Stimulated activated naive CD4-positive, alpha-beta T cell treated with Interleukin-2 at 50 U/mL for 16 hours (primary cell): ENCODE measurements at regions not wholly inside any gene's neighbourhood (a gene's known extent, or its start where the extent isn't known, plus 50 kb on each side); places are given as distances from the start of the nearest gene placed in this dataset.
"Not testable (repeated sequence)": the region's sequence is repeated elsewhere in the genome, so short reads cannot be mapped to it uniquely, and the experiment has no call there.

Source experiments
- DNase-seq: peaks from one replicate; lab custom pipeline; 2025; lab: John Stamatoyannopoulos, UW

DNA sequence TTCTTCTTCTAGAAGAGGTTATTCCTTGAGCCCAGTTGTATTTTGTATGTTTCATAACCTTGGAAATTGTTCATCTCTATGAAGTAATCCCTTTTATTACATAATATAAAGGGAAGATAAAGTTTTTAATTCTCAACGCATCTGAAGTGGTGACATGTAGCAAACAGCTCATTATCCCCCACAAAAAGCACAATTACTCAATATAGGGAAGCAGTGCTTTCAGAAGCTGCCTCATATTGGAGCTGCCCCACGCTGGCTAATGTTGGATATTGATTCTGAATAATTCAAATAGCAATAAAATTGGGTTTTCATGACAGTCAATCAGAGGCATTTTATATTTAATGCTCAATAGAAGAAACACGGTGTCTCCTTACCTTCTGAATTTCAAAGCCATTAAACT is 604.3 kb upstream of the RBFOX1 start:
- no peak for DNase-seq

DNA sequence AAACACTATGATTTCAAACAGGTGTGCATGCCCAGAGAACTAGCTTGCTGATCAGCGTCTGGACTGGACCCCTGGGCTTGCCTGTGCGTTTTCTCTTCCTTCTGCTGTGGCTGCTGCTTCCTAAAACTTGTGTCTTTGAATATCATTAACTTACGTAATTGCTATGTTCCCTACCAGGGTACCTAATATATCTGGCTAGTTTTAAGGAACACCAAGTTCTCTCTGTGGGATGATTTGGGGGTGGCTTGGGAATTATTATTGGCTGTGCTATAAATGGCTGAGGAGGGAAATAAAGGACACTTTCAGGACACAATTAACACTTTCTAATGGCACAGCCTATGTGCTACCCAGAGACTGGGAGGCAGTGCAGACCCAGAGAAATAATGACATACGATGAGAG is 606.0 kb upstream of the RBFOX1 start:
- no peak for DNase-seq

DNA sequence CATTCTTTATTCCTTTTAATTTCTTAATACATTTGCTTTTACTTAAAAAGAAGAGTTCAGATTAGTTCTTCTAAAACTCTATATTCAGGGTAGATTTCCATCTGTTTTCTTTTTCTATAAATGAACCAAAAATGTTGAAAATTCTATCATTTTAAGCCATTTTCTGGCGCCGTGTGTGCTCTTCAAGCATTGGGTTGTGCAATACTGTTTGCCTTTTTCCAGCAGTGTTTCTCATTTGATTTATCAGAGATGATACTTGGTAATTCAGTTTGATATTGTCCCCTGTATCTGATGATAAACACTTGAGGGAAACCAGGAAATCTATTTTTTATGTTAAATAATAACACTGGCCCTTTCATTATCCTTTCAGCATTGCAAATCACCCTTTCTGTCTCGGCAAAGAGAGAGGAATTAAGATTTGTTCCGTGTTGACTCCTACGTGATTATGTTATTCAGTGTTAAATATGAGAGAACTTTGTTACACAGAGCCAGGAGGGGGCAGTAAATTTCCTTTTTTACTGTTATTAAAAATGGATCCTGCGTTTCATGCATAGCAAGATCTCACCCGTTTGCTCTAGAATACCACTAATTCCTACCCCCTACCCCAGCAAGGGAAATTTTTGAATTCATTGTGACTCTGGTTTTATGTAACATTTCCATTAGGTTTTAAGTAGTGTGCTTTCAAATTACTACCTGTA is 606.9 kb upstream of the RBFOX1 start:
- DNase-seq: no peak

DNA sequence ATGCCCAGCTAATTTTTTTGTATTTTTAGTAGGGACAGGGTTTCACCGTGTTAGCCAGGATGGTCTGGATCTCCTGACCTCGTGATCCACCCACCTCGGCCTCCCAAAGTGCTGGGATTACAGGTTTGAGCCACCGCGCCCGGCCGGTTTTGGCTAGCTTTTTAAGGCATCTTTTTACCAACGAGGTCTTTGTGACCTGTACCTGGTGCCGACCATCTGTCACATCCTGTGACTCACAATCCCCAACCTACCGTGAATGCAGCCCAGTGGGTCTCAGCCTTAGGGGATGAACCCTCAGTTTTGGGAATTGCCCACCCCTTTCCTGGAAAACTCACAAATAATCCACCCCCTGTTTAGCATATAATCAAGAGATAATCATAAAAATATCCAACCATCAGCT is 607.4 kb upstream of the RBFOX1 start:
- DNase-seq: not testable (repeated sequence)

DNA sequence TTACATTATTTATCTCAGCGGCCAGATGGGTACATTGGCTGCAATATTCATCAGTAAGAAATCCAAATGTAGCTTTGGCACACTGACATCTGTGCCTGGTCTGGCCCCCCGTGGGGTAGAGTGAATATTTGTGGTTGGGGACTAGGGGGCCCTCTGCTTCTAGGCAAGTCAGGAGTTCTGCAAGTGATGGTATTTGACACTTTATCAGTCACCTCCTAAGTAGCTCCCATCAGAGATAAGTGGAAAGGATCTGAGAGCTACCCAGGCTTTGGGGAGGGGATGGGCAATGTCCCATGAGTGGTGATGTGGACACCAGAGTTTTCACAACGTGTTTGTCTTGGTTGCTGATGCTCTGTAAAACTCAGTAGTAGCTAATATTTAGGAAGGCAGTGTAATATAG is 609.9 kb upstream of the RBFOX1 start:
- no peak for DNase-seq

DNA sequence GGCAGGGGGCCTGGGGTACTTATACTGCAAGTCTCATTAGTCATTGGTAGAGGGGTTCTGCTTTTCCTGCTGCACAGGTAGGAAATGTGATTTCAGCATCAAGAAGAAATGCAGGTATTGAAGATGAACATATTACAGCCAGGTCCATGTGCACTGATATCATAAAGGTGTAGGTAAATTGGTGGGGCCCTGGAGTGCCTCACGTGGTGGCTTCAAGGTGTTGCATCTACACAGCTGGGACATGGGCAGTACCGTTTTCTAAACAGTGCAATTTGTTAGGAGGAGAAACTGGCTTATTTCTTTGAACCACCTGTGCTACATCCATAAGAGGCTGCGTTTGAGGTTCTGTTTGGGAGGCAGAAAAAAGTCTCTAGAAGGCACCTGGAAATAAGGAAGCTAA is 618.1 kb upstream of the RBFOX1 start:
- no peak for DNase-seq

DNA sequence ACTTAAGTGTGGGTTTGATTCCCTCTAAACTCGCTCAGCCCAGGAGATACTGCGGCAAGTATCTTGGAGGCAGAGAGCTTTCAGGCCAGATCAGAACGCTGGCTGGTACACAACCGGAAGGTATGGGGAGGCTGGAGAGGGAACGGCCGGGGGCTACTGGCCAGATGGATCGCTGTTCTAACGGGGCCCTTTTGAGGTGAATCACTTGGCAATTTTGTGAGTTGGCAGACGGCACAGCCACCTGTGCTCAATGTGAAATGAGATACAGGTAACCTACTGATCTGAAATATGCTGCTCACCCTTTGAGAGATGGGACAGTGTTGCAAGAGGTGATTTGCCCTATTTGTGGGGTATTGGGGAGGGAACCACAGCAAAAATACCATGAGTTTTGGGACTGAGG is 622.9 kb upstream of the RBFOX1 start:
- no peak for DNase-seq

DNA sequence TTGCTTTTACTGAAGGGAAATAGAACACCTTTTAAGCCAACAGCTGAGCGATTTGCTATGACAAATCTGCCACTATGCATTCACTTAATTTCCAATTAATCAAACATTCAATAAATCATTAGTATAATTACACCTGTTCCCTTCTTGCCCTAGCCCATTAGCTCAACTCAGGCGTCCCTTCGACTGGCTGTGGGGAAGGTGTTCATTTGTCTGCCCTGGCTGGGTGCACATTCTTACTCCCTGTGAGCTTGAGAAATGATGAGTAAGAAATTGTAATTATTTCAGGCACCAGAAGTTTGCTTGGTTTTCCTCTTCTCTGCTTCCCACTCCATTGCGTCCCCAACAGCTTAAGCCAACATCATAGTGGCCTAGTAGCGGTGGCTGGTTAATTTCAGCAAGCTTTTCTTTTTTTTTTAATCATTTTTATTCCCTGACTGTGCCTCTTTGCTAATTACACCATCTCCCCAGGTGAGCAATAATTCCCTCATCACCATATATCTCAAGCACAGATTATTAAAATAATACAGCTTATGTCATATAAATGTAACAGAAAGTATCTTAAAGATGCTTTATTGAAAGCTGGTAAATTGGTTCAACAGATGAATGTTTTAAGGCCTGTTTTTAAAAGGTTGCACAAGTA is 623.9 kb upstream of the RBFOX1 start:
- no peak for DNase-seq

DNA sequence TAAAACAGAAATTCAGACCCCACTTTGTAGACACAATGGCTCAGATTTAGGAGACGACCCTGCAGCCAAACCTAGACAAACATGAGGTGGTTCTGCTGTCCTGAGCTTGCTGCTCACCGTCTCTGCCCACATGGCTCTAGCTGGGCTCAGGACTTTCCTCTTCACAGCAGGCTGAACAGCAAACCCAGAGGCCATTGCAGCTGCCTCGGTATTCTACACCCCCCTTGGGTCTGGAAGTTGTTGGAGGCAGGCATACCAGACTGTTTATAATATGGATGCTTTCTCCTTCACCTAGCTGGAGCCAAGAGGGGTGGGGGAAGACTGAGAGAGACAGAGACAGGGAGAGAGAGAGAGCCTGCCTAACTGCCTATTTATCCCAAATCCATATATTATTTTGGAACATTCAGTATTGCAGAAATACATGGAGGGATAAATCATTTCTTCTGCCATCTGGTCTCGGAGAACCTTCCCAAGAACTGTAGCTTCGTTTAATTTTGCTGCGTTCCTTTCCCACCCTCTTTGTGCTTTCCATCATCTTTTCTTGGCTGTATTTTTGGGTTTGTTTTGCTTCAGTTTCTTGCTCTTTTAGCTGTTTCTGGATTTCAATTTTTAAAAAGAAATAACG is 628.2 kb upstream of the RBFOX1 start:
- DNase-seq: no peak

DNA sequence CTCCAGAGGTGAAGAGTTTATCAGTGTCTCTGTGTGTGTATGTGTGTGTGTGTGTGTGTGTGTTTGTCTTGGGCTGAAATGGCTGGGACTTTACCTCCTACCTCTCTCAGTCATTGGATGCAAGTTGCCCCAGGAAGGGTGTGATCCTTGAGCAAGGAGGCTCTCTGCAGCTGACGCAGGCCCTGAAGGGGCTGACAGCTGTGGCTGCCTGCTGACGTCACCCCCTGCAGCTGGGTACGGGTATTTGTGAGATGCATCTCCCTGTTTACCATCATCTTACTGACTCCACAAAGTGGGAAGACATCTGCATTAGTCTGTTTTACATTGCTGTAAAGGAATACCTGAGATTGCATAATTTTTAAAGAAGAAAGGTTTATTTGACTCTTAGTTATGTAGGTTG is 631.5 kb upstream of the RBFOX1 start:
- DNase-seq: no peak

DNA sequence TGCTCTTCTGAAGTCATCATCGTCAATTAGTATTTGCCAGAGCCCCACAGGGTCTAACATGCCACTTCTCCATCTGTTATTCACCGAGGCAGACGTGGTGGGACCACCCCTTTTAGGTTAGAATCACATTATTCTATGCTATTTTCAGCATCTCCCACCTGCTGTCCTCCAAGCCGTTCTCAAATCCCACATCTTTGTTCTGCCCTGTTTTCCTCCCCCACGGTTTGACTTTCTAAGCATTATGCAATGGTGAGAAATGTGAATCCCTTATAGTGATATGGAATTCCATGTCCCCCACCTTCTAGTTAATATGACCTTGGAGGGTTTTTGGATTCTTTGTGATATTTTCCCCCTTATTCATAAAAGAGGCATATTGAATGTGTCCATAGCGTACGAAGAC is 634.1 kb upstream of the RBFOX1 start:
- DNase-seq: no peak

DNA sequence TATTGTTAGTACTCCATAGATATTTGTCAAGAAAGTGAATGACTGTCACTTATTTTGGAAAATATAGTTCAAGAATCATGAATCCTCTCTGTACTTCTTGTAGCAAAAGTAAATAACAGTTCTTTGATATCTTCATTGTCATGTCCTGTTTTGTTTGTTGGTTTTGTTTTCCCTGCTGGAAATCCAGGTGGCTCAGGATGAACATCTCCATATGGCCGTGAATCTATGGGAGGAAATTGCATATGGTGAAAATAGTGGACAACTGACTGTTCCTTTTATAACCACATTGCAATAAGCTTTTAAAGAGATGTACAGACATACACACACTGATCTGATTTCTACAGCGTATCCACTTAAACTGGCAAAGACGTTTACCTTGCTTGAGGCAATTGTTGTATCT is 637.0 kb upstream of the RBFOX1 start:
- DNase-seq: no peak

DNA sequence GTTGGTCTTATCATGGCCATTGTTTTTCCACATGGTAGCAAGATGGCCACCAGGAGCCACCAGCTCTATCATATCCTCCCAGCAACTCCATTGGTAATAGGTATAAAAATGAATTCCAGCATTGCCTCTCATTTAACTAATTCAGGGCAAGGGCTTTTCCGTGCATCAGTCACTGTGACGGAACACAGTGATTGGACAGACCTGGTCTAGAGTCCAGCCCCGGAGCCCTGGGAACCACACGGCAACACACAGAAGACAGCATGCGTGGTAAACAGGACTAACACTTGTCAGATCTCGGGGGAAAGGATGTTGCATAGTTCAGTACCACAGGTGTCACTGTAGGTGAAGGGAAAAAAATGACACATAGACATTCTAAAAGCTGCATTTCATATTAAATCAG is 638.0 kb upstream of the RBFOX1 start:
- no peak for DNase-seq

DNA sequence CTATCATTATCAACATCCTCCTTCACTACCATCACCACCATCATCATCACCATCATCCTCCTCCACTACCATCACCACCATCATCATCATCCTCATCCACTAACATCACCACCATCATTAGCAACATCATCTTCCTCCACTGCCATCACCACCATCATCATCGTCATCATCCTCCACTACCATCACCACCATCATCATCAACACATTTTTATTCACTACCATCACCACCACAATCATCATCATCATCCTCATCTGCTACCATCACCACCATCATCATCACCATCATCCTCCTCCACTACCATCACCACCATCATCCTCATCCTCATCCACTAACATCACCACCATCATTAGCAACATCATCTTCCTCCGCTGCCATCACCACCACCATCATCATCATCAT is 639.2 kb upstream of the RBFOX1 start:
- not testable (repeated sequence) for DNase-seq

DNA sequence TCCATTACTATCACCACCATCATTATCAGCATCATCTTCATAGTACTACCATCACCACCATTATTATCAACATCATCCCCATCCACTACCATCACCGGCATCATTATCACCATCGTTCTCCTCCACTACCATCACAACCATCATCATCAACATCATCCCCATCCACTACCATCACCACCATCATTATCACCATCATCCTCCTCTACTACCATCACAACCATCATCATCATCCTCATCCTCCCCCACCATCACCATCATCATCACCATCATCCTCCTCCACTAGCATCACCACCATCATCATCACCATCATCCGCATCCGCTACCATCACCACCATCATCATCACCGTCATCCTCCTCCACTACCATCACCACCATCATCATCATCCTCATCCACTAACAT is 639.8 kb upstream of the RBFOX1 start:
- no peak for DNase-seq

DNA sequence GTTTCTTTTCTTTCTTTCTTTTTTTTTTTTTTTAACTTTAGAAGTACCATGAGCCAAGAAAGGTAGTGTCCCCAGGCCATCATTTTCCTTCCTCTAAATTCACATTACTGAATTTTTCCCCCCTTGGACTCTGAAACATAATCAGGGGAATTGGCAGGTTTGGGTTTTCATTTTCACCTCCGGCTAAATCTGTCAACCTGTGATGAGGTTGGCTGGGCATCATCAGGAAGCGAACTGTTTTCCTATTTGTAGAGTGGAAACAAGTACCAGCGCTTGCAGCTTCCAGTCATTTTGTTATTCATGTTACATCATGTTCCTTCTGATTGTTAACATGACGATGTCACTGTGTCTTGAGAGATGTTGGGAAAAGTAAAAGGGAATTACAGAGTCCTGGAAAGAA is 641.9 kb upstream of the RBFOX1 start:
- DNase-seq: no peak

DNA sequence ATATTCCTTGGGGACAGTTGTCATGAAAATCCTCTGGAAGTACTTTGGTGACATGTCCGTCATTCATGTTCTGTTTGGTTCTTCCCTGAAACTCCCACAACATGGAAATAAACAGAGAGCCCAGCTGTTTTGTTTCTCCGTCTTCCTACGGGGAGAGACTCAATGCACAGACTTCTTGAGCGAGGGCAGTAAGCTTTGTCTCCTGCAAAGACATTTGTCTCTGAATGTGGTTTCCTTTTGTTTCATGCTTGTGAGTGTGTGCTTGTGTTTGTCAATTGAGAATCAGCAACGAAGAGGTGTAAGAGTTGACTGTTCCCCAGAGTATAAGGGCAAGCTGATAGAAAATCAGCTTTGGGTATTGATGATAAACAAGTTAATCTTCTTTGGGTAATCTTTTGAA is 643.0 kb upstream of the RBFOX1 start:
- DNase-seq: no peak

DNA sequence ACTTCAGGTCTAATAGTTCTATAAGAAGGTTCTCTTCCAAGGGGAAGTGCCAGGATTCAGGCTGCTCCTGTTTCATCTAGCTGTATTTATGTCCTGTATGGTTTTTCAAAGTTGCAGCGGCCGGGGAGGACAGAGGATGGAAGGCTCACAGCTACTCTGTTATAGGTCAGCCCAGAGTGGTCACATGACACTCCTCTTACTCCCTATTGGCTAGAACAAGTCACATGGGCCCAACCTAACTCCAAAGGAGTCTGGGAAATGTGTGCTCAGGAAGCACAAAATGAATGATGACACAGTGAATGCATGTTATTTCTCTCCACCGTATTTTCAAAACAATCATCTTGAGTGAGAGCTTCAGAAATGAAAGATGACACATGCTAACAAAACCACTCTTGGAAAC is 645.1 kb upstream of the RBFOX1 start:
- no peak for DNase-seq

DNA sequence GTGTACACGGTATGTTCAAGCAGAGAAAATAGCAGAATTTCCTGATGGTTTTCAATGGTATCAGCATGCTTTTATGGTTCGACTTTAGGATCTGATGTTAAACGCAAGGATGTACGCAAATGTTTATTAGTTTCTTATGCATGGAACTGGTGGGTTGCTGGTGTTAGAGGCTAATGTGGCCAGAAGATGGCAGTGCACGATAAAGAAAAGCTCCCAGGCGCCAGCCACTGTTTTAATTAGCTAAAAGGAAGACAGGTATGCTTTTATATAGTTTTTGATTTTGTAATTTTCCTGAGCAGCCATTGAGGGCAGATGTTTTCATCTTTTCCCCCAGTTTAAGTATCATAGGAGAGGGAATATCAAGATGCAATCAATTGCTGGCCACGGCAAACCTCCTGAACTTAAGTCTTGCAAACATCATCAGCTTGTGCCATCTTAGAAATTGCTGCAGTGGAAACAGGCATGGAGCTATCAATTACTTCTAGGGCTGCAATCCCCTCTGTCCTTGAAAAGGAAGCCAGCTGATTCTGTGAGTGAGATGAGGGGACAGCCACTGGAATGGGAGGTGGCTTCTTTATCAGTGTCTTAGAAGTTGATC is 648.5 kb upstream of the RBFOX1 start:
- no peak for DNase-seq

DNA sequence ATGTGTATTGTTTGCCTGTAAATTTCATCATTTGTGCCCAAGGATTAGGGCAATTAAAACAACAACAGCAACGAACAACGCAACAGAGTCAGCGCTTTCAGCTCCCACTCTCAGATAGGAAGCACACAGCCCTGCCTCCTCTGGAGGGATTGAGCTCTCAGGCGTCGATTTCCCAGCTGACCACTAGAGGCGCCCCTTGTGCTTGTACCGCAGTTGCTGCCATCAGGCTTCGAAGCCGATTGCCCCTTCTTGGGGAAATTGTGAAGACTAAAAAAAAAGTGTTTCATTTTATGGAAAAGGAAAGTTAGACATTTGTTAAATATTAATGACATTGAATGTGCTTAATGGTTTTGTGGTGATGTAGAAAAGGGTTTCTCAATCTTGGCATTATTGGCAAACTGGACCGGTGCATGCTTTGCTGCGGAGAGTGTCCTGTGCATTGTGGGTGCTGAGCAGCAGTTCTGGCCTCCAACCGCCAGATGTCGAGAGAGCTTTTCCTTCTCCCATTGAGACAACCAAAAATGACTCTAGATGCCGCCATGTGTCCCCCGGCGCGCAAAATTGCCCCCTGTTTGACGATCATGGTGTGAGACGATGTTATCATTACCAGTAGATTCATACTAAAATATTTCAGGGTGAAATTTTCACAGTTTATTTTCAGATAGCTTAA is 650.4 kb upstream of the RBFOX1 start:
- no peak for DNase-seq

DNA sequence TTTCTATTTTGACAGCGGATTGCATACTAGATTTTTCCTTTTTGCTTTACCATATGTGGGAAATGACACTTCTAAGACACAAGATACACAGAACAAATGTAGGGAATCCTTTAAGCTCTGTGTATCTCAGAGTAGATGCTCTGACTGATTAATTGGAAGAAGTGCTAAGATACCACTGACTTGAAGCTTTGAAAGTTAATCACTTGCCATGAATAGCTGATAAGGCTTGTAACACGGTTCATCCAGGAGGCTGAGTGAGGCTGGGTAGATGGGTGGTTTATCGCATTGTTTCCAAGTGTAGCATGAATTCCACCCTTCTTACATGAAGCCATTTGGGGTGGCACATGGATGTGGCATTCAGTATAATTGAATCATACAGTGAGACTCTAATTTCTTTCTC is 654.1 kb upstream of the RBFOX1 start:
- no peak for DNase-seq

DNA sequence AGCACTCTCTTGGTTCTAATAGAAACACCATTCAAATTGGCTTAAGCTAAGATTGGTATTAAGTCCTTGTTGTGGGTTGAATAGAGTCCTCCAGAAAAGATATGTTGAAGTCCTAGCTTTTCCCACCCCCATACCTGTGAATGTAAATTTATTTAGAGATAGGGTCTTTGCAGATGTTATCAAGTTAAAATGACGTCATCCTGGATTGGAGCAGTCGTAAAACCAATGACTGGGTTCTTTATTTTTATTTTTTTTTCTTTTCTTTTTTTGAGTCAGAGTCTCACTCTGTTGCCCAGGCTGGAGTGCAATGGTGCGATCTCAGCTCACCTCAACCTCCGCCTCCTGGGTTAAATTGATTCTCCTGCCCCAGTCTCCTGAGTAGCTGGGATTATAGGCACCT is 658.6 kb upstream of the RBFOX1 start:
- no peak for DNase-seq

DNA sequence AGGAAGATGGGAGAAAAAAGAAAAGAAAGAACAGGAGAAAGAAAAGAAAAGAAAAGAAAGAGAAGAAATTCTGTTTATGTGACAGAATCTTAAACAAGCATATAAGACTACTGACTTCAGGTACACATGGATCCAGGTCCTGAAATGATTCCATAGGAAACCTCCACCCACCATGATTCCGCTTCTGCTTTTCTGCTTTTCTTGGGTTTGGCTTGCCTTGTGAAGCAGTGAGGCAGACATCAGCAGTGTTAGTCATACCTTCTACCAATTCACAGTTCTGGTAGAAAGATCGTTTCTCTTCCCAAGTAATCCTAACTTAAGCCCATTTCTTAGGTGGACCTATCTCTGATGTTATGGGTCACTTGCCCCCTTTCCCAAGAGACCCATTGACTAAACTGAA is 660.1 kb upstream of the RBFOX1 start:
- no peak for DNase-seq
